Neutrophil (primary cell): ENCODE measurements at regions not wholly inside any gene's neighbourhood (a gene's known extent, or its start where the extent isn't known, plus 50 kb on each side); places are given as distances from the start of the nearest gene placed in this dataset.

Experiments used
- H3K27ac ChIP-seq: fragments of 200-600 bp; sonication (generic); 2 replicates; pipeline ENCODE4 v1.5.1; 2016; ENCODE audit warnings: mild to moderate bottlenecking, moderate library complexity
- H3K27me3 ChIP-seq: fragments of 200-600 bp; sonication (generic); 2 replicates; pipeline ENCODE4 v1.6.0; 2016; ENCODE audit warnings: mild to moderate bottlenecking
- H3K36me3 ChIP-seq: fragments of 200-600 bp; sonication (generic); 2 replicates; pipeline ENCODE4 v1.5.1; 2017
- H3K4me1 ChIP-seq, 2 experiments: fragments of 200-600 bp in 1 of 2; sonication (generic) in 1 of 2; 1 replicate in 1 of 2; 2 replicates in 1 of 2; pipeline versions ENCODE4 v1.5.1 to v1.6.1; 2013 to 2016; ENCODE audit warnings: low read depth in 1 of 2, low read length in 1 of 2, mild to moderate bottlenecking in 1 of 2, moderate library complexity in 1 of 2; ENCODE audit not compliant: control insufficient read depth in 1 of 2, insufficient read depth in 1 of 2
- H3K4me3 ChIP-seq, 2 experiments: fragments of 200-600 bp in 1 of 2; sonication (generic) in 1 of 2; 1 replicate in 1 of 2; 2 replicates in 1 of 2; pipeline ENCODE4 v1.5.1; 2013 to 2016; ENCODE audit warnings: low read depth in 1 of 2, low read length in 1 of 2, mild to moderate bottlenecking in 1 of 2, moderate library complexity in 1 of 2
- H3K9me3 ChIP-seq: fragments of 200-600 bp; sonication (generic); 2 replicates; pipeline ENCODE4 v1.5.1; 2016
- TF ChIP-seq, protein P1 (sequence below): fragments of 200-600 bp; sonication (generic); IDR thresholded peaks from 2 replicates; pipeline ENCODE4 v1.5.1; 2016; ENCODE audit warnings: antibody characterized with exemption

DNA sequence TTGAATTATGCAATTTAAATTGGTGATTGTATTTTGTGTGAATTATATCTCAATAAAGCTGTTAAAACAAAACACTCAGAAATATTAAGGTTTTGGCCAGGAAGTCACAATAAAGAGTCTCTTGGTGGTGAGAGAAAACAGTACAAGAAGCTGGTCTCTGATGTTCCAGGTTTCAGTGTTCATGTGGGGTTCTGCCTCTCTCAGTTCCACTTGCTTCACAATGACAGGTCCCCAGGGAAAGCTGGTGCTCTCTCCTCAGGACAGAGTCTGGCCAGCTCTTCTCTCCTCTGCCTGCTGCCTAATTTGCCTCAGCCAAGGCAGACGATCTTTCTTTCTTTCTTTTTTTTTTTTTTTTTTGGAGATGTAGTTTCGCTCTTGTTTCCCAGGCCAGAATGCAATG is 342.9 kb upstream of the PLXNA2 start:
- H3K27ac ChIP-seq: no peak overlapping the region
- TF ChIP-seq, protein P1, sequence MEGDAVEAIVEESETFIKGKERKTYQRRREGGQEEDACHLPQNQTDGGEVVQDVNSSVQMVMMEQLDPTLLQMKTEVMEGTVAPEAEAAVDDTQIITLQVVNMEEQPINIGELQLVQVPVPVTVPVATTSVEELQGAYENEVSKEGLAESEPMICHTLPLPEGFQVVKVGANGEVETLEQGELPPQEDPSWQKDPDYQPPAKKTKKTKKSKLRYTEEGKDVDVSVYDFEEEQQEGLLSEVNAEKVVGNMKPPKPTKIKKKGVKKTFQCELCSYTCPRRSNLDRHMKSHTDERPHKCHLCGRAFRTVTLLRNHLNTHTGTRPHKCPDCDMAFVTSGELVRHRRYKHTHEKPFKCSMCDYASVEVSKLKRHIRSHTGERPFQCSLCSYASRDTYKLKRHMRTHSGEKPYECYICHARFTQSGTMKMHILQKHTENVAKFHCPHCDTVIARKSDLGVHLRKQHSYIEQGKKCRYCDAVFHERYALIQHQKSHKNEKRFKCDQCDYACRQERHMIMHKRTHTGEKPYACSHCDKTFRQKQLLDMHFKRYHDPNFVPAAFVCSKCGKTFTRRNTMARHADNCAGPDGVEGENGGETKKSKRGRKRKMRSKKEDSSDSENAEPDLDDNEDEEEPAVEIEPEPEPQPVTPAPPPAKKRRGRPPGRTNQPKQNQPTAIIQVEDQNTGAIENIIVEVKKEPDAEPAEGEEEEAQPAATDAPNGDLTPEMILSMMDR: no peak
- H3K27me3 ChIP-seq: no peaks in the 10 kb centered on the region
- no peak overlapping the region for H3K4me3 ChIP-seq
- H3K36me3 ChIP-seq: no peaks in the 10 kb centered on the region
- no peaks in the 10 kb centered on the region for H3K9me3 ChIP-seq
- no peaks in the 10 kb centered on the region for H3K4me1 ChIP-seq

DNA sequence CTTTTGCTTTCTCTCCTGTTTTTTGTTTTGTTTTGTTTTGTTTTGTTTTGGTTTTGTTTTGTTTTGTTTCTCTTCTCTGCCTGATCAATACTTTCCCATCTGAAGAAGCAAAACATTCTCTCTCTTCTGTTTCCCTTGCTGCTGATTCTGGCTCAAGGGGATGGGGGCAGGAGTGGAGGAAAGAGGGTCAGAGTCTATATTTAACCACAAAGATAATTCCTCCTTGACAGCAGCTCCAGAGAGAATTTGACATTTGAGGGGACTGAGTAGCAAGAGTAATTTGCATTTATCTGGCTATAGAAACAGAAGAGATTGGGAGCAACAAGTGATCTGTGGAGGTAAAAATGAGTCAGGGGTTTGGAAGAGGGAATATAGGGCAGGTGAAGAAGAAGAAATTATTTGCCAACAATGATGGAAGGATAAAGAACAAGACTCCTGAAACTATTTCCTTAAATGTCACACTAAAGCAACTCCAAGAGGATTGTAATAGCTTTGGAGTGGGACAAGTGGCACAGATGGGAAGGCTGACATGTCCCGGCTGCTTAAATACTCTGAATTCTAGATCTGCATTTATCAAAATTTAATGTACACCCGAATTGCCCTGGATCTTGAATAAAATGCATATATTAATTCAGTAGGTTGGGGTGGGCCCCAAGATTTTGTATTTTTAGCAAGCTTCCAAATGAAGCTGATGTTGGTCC is 349.3 kb upstream of the PLXNA2 start:
- TF ChIP-seq, protein P1: no peak
- no peaks in the 10 kb centered on the region for H3K9me3 ChIP-seq
- H3K27me3 ChIP-seq: no peaks in the 10 kb centered on the region
- H3K27ac ChIP-seq: no peak overlapping the region
- H3K4me3 ChIP-seq: no peak overlapping the region
- no peaks in the 10 kb centered on the region for H3K36me3 ChIP-seq
- no peaks in the 10 kb centered on the region for H3K4me1 ChIP-seq

DNA sequence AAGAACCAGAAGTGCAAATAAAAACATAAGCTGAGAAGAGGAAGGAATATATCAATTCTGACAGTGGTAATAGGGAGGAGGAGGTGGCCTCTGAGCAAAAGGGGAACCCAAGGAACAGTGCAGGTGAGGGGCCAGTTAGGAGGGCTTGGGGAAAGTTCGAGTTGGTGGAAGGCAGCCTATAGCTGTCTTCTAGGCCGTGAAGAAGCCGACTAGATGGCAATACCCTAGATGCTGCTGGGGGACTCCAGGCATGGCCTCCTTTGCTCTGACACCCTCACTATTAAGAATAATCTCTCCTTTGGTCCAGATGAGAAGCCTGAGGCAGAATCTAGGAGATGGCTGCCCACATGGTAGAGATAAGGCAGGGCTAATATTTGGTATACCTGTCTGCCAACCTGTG is 351.1 kb upstream of the PLXNA2 start:
- no peaks in the 10 kb centered on the region for H3K4me1 ChIP-seq
- no peaks in the 10 kb centered on the region for H3K36me3 ChIP-seq
- H3K9me3 ChIP-seq: no peaks in the 10 kb centered on the region
- no peaks in the 10 kb centered on the region for H3K27me3 ChIP-seq
- no peak overlapping the region for H3K27ac ChIP-seq
- TF ChIP-seq, protein P1: no peak
- H3K4me3 ChIP-seq: no peak overlapping the region

DNA sequence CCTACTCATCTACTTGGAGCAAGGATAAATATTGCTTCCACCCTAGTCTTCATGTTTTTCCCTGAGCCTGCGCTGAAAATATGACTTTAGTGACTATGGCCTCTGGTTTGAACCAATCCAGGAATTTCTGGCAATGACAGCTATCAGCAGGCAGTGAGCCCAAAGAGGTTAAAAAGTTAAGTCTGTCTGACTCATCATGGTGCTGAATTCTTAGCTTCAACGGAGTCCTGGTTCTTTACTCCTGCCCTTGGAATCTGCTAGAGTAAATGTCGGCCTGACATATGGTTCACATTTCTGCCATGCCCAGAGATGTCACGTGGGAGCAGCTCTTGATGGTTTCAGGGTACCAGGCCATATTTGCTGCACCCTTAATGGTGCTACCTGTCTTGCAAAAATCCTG is 351.6 kb upstream of the PLXNA2 start:
- H3K4me1 ChIP-seq: no peaks in the 10 kb centered on the region
- H3K27me3 ChIP-seq: no peaks in the 10 kb centered on the region
- no peak overlapping the region for H3K27ac ChIP-seq
- no peak overlapping the region for H3K4me3 ChIP-seq
- TF ChIP-seq, protein P1: no peak
- no peaks in the 10 kb centered on the region for H3K9me3 ChIP-seq
- H3K36me3 ChIP-seq: no peaks in the 10 kb centered on the region

DNA sequence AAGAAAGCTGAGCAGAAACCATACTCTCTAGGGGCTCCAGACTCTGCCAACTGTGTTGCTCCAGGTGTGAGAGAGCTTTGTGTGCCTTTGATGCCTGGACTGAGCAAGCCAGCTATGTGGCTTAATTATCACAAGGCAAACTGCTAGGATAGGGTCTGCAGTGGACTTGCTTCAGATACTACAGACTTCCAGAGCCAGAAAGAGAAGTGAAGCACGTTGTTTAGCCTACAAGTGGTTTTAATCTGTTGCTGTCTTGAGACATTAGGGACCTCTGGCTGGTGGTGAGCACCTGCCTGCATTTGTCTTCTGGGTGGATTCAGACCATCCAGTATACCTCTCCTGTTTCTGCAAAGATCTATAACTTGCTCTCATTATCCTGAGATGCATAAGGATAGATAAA is 353.4 kb upstream of the PLXNA2 start:
- no peak overlapping the region for H3K4me3 ChIP-seq
- no peak overlapping the region for H3K27ac ChIP-seq
- H3K9me3 ChIP-seq: no peaks in the 10 kb centered on the region
- H3K27me3 ChIP-seq: no peaks in the 10 kb centered on the region
- TF ChIP-seq, protein P1: no peak
- H3K36me3 ChIP-seq: no peaks in the 10 kb centered on the region
- no peaks in the 10 kb centered on the region for H3K4me1 ChIP-seq
